HG03565 (cell line): ENCODE measurements at regions not wholly inside any gene's neighbourhood (a gene's known extent, or its start where the extent isn't known, plus 50 kb on each side); places are given as distances from the start of the nearest gene placed in this dataset.
A peak's percentile ranks its signal among the peaks of the same experiment; 100 is the strongest.

ENCODE experiments used
- ATAC-seq: cut with Tn5 transposase; IDR thresholded peaks from one replicate; pipeline ENCODE4 v1.9.1; 2021; ENCODE audit warnings: mild to moderate bottlenecking, moderate library complexity; ENCODE audit not compliant: unreplicated experiment

GRCh38 chr6:26196846-26197635, 109.8 kb downstream of the HFE start:
- peak; percentile 21 for ATAC-seq

DNA sequence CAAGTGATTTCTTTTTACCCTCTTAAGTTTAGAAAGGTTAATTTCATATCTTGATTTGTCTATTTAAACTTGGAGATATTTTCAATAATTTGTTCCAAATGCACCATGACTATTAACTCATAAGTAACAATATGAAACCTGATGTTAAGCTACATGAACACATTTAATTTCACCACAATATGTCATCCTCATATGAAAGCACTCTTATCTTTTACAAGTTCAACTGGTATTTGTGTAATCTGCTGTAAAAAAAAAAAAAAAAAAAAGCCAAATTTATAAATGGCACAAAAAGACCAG, 110.4 kb downstream of the HFE start:
- no peak for ATAC-seq

DNA sequence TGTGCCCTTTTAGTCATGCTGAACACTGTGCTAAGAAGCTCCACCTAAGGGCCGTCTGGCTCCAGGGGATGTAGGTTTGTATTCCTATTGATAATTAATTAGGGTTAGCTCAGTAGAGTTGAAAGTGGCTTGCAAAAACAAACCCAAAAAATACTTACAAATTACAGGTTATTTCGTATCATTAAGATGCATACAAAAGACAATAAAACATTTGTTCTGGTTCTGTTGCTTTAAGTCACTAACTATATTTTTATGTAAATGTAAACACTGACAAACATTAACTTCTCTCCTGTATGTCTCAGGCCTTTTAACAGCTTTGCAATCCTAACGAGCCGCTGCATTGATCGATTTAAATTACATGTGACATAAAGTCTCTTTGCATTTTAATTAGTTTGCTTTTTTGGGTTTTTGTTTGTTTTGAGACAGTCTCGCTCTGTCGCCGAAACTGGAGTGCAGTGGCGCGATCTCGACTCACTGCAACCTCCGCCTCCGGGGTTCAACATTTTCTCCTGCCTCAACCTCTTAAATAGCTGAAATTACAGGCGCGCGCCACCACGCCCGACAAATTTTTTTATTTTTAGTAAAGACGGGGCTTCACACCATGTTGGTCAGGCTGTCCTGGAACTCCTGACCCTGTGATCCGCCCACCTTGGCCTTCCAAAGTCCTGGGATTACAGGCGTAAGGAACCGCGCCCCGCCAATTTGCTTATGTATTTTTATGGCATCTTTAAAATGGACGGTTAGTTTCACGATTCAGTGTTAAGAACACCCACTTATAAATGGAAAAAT, 110.9 kb downstream of the HFE start:
- no peak for ATAC-seq

DNA sequence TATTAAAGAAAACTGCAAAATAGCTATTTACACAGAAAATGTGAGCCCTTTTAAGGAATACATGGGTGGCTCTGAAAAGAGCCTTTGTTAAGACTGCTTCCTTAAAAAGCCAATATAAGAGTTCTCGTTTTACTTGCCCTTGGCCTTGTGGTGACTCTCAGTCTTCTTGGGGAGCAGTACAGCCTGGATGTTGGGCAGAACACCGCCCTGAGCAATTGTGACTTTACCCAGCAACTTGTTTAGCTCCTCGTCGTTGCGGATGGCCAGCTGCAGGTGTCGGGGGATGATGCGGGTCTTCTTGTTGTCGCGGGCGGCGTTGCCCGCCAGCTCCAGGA, 111.5 kb downstream of the HFE start:
- no peak for ATAC-seq

GRCh38 chr6:26199057-26199772, 112.0 kb downstream of the HFE start:
- peak; percentile 52 for ATAC-seq

DNA sequence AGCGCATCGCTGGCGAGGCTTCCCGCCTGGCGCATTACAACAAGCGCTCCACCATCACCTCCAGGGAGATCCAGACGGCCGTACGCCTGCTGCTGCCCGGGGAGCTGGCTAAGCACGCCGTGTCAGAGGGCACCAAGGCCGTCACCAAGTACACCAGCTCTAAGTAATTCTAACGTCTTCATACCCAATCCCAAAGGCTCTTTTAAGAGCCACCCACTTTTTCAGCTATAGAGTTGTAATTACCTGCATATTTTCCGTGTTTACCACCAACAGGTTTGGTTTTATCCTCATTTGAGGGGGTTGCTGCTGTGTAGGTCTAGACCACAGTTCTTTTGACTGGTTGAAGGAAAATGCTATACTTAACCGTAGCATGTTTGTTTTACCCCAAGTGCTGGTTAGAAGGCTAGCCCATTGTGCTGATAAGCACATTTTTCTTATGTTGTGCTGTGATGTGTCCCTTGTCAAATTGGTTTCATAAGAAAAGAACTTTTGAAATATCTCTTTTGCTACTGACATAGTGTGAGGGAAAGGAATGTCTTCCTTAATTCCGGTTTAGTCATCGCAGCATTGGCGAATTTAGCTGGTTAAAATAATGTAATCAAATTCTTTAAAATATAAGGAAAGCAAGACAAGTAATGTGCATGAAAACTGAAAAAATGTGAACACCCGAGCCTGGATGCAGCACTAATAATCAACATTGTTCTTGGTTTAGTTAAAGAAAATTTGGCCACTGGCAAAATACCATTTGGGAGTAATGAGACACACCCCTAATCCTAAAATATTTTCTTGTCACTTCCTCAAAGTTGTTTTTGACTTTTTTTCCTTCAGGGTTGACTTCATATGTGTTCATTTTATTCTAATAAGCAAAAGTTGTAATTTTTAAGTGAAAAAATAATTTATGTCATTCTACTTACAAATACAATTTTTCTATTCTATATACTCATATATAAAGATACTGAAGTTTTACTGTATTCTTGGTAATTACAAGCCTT, 112.8 kb downstream of the HFE start:
- ATAC-seq: no peak

DNA sequence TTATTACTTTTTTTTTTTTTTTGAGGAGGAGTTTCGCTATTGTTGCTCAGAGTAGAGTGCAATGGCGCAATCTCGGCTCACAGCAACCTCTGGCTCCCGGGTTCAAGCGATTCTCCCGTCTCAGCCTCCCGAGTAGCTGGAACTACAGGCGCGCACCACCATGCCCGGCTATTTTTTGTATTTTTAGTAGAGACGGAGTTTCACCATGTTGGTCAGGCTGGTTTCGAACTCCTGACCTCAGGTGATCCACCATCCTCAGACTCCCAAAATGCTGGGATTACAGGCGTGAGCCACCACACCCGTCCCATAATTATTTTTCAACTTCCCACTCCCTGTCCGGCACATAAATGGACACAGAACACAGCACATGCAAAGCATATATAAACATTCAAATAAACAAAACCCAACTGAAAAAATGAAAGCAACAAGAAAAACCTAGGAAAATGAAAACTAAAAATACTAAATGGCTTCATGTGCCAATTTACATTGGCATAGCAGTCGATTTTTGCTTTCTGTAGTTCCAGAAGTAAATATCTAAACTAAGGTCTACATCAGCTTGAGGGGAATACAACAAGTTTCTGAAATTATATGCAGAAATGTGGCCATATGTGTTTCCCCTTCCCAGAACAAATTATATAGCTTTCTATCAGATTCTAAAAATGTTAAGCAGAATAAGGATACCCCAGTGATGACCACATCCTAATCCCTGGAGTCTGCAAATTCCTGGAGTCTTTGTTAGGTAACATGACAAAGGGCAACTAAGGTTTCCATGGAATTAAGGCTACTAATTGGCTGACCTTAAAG, 113.9 kb downstream of the HFE start:
- no peak for ATAC-seq

DNA sequence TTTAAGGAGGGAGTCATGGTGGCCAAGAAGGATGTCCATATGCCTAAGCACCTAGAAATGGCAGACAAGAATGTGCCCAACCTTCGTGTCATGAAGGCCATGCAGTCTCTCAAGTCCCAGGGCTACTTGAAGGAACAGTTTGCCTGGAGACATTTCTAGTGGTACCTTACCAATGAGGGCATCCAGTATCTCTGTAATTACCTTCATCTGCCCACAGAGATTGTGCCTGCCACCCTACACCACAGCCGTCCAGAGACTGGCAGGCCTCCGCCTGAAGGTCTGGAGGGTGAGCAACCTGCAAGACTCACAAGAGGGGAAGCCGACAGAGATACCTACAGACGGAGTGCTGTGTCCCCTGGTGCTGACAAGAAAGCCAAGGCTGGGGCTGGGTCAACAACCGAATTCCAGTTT, 115.0 kb downstream of the HFE start:
- no peak for ATAC-seq

- ATAC-seq: no peak
Observed at GRCh38 chr6:26202811-26203583, 115.8 kb downstream of the HFE start.

DNA sequence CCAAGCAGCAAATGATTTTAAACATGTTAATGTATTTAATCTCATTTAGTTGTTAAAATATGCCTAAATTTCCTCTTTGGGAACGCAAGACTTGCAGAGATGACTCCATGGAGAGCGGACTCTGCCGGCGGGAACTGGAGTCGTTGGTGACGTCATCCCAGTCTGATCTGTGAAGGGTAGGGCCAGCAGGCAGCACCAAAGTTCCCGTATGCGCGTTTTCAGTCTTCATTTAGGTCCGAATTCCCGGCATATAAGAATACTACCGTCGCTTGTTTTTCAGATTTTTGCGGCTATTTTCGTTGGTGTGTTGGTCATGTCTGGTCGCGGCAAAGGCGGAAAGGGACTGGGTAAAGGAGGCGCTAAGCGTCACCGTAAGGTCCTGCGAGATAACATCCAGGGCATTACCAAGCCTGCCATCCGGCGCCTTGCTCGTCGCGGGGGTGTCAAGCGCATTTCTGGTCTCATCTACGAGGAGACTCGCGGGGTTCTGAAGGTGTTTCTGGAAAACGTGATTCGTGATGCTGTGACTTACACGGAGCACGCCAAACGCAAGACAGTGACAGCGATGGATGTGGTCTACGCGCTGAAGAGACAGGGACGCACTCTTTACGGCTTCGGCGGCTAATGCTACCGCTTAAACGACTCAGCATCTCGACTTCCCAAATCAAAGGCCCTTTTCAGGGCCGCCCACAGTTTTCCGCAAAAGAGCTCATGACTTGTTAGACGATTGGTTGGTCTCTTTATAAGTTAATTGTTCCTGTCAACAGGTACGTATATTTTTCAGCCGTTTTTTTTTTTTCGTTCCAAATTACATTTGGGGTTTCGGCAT, 117.3 kb downstream of the HFE start:
- peak; percentile 34 for ATAC-seq

- peak; percentile 37 for ATAC-seq
Observed at GRCh38 chr6:26205161-26205624, 118.0 kb downstream of the HFE start.

DNA sequence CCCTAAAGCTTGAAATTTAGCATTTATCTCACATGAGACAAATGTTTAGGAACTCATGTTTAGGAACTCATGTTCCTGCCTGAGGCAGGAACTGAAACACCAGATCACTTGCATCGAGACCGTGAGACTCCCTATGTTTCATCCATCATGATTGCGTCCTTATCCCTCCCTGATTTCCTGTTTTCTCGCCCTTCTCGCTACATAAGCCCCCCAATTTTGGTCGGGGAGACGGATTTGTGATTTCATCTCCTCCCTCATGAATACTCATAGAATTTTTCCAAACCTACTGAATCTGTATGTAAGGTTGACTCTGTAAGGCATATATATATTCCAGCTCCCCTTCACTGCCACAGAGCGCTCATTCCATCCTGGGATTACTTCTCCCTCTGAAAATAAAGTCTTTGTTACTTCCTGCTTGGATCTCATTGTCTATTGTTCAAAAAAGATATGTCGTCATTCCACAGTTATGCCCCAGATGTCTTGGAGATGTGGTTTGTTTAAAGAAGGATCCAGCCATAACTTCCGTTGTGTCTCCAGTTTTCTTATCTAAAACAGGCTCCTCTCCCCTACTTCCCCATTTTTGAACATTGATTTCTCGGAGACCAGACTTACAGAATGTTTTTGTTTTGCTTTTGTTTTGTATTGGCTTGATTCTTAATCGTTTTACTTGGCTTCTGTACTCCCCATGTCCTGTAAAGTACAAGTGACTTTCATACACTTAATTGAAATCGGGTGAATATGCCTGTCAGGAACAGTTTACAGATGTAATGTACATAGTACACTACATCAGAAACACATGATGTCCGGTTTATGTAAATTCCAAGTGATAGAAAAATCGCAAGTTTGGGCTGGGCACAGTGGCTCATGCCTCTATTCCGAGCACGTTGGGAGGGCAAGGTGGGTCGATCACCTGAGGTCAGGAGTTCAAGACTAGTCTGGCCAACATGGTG, 118.7 kb downstream of the HFE start:
- ATAC-seq: peak; percentile 6

DNA sequence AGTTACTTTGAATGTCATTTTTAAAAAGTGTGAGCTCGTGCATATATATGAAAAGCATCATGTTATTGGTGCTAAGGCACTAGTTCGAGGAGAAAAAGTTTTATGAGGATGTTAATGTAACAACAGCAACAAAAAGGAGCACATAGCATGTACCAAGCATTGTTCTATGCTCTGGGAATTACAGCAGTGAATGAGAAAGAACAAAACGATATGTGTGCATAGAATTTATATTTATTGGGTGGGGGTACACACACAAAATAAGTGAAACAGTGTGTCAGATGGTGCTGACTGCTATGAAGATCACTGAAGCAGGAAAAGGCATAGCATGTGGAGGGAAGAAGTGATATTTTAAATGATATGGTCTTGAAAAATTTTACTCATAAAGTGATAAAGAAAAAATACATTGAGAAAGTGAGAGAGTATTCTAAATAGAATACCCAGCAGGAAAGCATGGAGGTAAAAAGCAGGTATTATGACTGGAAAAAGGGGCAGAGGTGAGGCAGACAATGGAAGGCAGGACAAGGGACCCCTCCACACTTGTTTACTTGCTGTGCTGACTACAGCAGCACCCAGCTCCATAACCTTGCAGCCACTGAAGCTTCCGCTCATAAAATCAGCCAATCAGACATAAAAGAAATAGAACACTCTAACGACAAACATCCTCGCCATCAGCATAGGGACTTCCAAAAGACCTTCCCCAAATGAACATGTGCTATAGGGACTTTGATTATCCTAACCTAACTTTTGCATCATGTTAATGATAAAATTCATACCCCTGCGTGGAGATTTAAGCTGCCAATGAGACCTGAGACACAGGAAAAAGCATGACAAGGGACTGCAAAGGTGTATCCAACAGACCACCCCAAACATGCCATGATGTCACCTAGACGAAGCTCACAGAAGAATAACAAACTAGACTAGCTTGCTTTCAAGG, 119.9 kb downstream of the HFE start:
- ATAC-seq: no peak

GRCh38 chr6:26211963-26212362, 124.7 kb downstream of the HFE start:
- no peak for ATAC-seq

DNA sequence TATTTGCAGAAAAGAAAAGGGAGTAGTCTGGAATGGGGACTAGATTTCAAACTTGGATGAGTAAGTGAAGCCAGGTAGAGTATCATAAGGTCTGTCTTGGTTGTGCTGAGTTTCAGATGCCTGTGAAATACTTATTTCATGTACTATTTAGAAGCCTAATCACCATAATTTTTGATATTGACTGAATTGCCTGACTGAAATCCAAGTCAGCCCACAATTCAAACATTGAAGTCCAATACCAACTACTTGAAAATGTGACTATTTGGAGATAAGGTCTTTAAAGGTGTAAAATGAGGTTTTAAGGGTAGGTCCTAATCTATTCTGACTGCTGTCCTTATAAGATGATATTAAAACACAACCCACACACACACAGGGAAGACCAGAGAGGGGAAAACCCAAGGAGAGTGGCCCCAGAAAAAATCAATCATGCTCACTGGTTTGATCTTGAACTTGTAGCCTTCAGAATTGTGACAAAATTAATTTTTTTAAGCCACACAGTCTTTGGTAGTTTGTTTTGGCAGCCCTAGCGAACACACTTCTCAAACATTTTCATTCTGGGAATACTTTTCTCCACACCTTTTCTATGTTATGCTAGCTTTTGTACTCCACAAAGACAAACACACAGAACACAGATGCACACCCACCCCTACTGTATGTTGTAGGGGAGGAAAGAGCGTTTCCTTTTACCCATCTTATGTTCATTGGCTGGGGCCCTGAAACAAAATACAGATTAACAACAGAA, 126.3 kb downstream of the HFE start:
- no peak for ATAC-seq
